Fibroblast of lung (primary cell): ENCODE measurements at regions not wholly inside any gene's neighbourhood (a gene's known extent, or its start where the extent isn't known, plus 50 kb on each side); places are given as distances from the start of the nearest gene placed in this dataset.

Experiments
- CTCF ChIP-seq, 2 donors: IDR thresholded peaks in 1 of 2; conservative IDR thresholded peaks in 1 of 2; 1 replicate in 1 of 2; 2 replicates in 1 of 2; pipeline ENCODE4 v1.5.1; 2011 to 2012; ENCODE audit warnings: low read length in 2 of 2, control low read depth in 1 of 2, inconsistent platforms in 1 of 2, low read depth in 1 of 2, mild to moderate bottlenecking in 1 of 2
- EZH2 ChIP-seq: IDR thresholded peaks from 2 replicates; pipeline ENCODE4 v1.5.1; 2012; ENCODE audit warnings: low read length, control low read depth, mild to moderate bottlenecking; ENCODE audit errors: missing control alignments

- TF ChIP-seq CTCF (conservative IDR thresholded peaks at IDR 0.05 in 1 of 2, IDR thresholded peaks at IDR 0.05 in 1 of 2; ENCODE audit: low read depth in 1 of 2, low read length in 2 of 2) = no peak
- TF ChIP-seq EZH2 = no peak
Observed at GRCh38 chr11:127425281-127425680, 424.7 kb upstream of the KIRREL3 start.
